Naive thymus-derived CD4-positive, alpha-beta T cell (primary cell): ENCODE measurements at regions not wholly inside any gene's neighbourhood (a gene's known extent, or its start where the extent isn't known, plus 50 kb on each side); places are given as distances from the start of the nearest gene placed in this dataset.
A peak's percentile ranks its signal among the peaks of the same experiment; 100 is the strongest.
"Not testable (repeated sequence)": the region's sequence is repeated elsewhere in the genome, so short reads cannot be mapped to it uniquely, and the experiment has no call there.

Source experiments
- ATAC-seq: fragments of 150-1000 bp; cut with Tn5 transposase; 2 replicates; pipeline ENCODE4 v1.10.0; 2021; ENCODE audit warnings: mild to moderate bottlenecking, moderate library complexity
- CTCF ChIA-PET: fragments of 350-600 bp; sonication (Branson Sonifier 250); formaldehyde crosslinking; loops from one replicate; lab custom pipeline; 2021; ENCODE audit warnings: antibody characterized with exemption; lab: Charles Lee
- POLR2A ChIA-PET: fragments of 350-600 bp; sonication (Branson Sonifier 250); formaldehyde crosslinking; loops from one replicate; lab custom pipeline; 2021; ENCODE audit warnings: antibody characterized with exemption, inconsistent platforms; lab: Charles Lee
- DNase-seq, 9 donors: peaks; one replicate each; pipeline versions ENCODE4 v3.0.0 to v3.0.0-alpha.2; 2020 to 2022; ENCODE audit warnings: mixed read lengths in 1 of 9
- H3K27ac ChIP-seq: one replicate; pipeline ENCODE4 v1.7.0; 2013; ENCODE audit warnings: mild to moderate bottlenecking, low read depth, low read length, moderate library complexity
- H3K27me3 ChIP-seq, 2 donors: one replicate each; pipeline ENCODE4 v1.7.0; 2013; ENCODE audit warnings: low read length in 2 of 2, mild to moderate bottlenecking in 2 of 2, moderate library complexity in 2 of 2; ENCODE audit not compliant: control insufficient read depth in 2 of 2, insufficient read depth in 2 of 2
- H3K36me3 ChIP-seq, 3 experiments: 1 replicate in 2 of 3; 2 replicates in 1 of 3; pipeline ENCODE4 v1.7.0; 2013; ENCODE audit warnings: low read length in 3 of 3, mild to moderate bottlenecking in 3 of 3, moderate library complexity in 1 of 3; ENCODE audit not compliant: insufficient read depth in 3 of 3, control insufficient read depth in 2 of 3
- H3K4me1 ChIP-seq, 2 donors: one replicate each; pipeline ENCODE4 v1.7.0; 2013; ENCODE audit warnings: low read length in 2 of 2, mild to moderate bottlenecking in 2 of 2, moderate library complexity in 1 of 2; ENCODE audit not compliant: control insufficient read depth in 2 of 2, insufficient read depth in 2 of 2
- H3K4me3 ChIP-seq: 2 replicates; pipeline ENCODE4 v1.7.0; 2013; ENCODE audit warnings: mild to moderate bottlenecking, low read length
- H3K9me3 ChIP-seq, 3 experiments: 1 replicate in 2 of 3; 2 replicates in 1 of 3; pipeline ENCODE4 v1.7.0; 2013; ENCODE audit warnings: low read length in 3 of 3; ENCODE audit not compliant: control insufficient read depth in 2 of 3
- H3K27ac Mint-ChIP-seq, 9 donors: one replicate each; pipeline ENCODE4 v1.8.0; 2020 to 2022; ENCODE audit warnings: mixed read lengths in 9 of 9, mild to moderate bottlenecking in 8 of 9, moderate library complexity in 5 of 9, inconsistent platforms in 2 of 9
- H3K27me3 Mint-ChIP-seq, 5 donors: one replicate each; pipeline ENCODE4 v1.8.0; 2021 to 2022; ENCODE audit warnings: mixed read lengths in 5 of 5, mild to moderate bottlenecking in 1 of 5
- H3K36me3 Mint-ChIP-seq, 5 donors: one replicate each; pipeline ENCODE4 v1.8.0; 2020 to 2022; ENCODE audit warnings: mixed read lengths in 5 of 5, mild to moderate bottlenecking in 3 of 5, inconsistent platforms in 1 of 5
- H3K4me1 Mint-ChIP-seq, 7 donors: one replicate each; pipeline ENCODE4 v1.8.0; 2020 to 2022; ENCODE audit warnings: mixed read lengths in 7 of 7, mild to moderate bottlenecking in 3 of 7, inconsistent platforms in 1 of 7
- H3K4me3 Mint-ChIP-seq, 10 donors: one replicate each; pipeline ENCODE4 v1.8.0; 2020 to 2022; ENCODE audit warnings: mild to moderate bottlenecking in 10 of 10, mixed read lengths in 10 of 10, moderate library complexity in 6 of 10, inconsistent platforms in 2 of 10
- H3K9me3 Mint-ChIP-seq, 11 donors: one replicate each; pipeline ENCODE4 v1.8.0; 2020 to 2022; ENCODE audit warnings: mixed read lengths in 11 of 11, mild to moderate bottlenecking in 4 of 11, inconsistent platforms in 1 of 11, moderate library complexity in 1 of 11
- intact Hi-C, 2 donors: fragments of 100-400 bp; cut with micrococcal nuclease; formaldehyde crosslinking; loops; one replicate each; pipeline ENCODE4 v1.15.1; 2023

DNA sequence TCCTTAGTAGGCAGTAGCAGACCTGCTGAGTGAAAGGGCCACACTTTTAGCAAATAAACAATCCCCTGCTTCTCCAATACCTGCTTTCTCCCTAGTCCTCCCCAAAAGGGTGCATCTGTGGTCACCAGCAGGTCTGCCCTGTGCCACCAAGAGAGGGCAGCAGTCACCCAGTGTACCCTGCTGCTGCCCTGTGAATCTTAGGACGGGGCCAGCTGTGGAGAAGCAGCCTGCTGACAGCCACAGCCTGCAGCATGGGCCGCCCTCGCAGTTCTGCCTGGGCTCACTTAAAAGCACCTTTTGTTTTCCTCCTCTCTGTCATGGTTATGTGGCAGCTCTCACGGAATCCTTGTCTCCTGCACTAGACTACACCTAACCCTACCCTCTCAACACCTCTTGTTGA is 85.4 kb upstream of the DRD5 start:
- CTCF ChIA-PET: interaction anchor here (0.5 kb wide), 1 partner anchor 104 kb away, joined by 3 read pairs; no protein-coding TSS in a partner anchor

GRCh38 chr4:9696561-9696960 is 84.9 kb upstream of the DRD5 start:
- H3K9me3 ChIP-seq, DNase-seq: not testable (repeated sequence)
- CTCF ChIA-PET: interaction anchor here (0.5 kb wide), 1 partner anchor 104 kb away, joined by 3 read pairs; no protein-coding TSS in a partner anchor

More for the DNA sequence above, 85.4 kb upstream of the DRD5 start:
- peaks cover 6 to 21% (median 18%) of the 10 kb centered on the region in 7 donors for H3K4me1 Mint-ChIP-seq
- H3K9me3 ChIP-seq, H3K4me3 ChIP-seq, H3K4me1 ChIP-seq, H3K36me3 Mint-ChIP-seq, H3K9me3 Mint-ChIP-seq, H3K36me3 ChIP-seq, H3K4me3 Mint-ChIP-seq, H3K27me3 ChIP-seq, POLR2A ChIA-PET, H3K27ac ChIP-seq, H3K27me3 Mint-ChIP-seq, ATAC-seq: not testable (repeated sequence)
- intact Hi-C loops: loop anchor here in 1 of 2 donors (10.0 kb wide), 1 partner anchor 1271 kb away; no protein-coding TSS in a partner anchor
- peak in 5 of 9 donors; percentile 12 to 33 (median 25) for DNase-seq
- H3K27ac Mint-ChIP-seq: peak overlapping the region in 1 of 9 donors; percentile 38

GRCh38 chr4:9702019-9702418 is 79.4 kb upstream of the DRD5 start:
- H3K27me3 Mint-ChIP-seq, H3K36me3 ChIP-seq, H3K4me1 ChIP-seq, CTCF ChIA-PET, H3K9me3 ChIP-seq, H3K27ac Mint-ChIP-seq, ATAC-seq, H3K27ac ChIP-seq, intact Hi-C loops, H3K4me3 Mint-ChIP-seq, DNase-seq, H3K36me3 Mint-ChIP-seq, H3K4me3 ChIP-seq, H3K27me3 ChIP-seq, H3K9me3 Mint-ChIP-seq, POLR2A ChIA-PET: not testable (repeated sequence)
- H3K4me1 Mint-ChIP-seq: peaks cover 9 to 21% (median 11%) of the 10 kb centered on the region in 7 donors

More at GRCh38 chr4:9696561-9696960, 84.9 kb upstream of the DRD5 start:
- H3K36me3 Mint-ChIP-seq, H3K4me3 ChIP-seq, POLR2A ChIA-PET, H3K27ac ChIP-seq, H3K4me1 ChIP-seq, H3K27me3 Mint-ChIP-seq, H3K27ac Mint-ChIP-seq, H3K9me3 Mint-ChIP-seq, ATAC-seq, H3K36me3 ChIP-seq, H3K4me3 Mint-ChIP-seq, H3K27me3 ChIP-seq: not testable (repeated sequence)
- intact Hi-C loops: loop anchor here in 1 of 2 donors (10.0 kb wide), 1 partner anchor 1272 kb away; no protein-coding TSS in a partner anchor
- H3K4me1 Mint-ChIP-seq: peaks cover 4 to 19% (median 16%) of the 10 kb centered on the region in 7 donors

GRCh38 chr4:9702696-9703095 is 78.7 kb upstream of the DRD5 start:
- H3K9me3 ChIP-seq, DNase-seq, H3K9me3 Mint-ChIP-seq, H3K27me3 ChIP-seq, ATAC-seq, CTCF ChIA-PET, H3K36me3 ChIP-seq, H3K4me1 ChIP-seq, H3K27me3 Mint-ChIP-seq, H3K4me3 ChIP-seq, POLR2A ChIA-PET, H3K27ac Mint-ChIP-seq, H3K36me3 Mint-ChIP-seq, H3K4me3 Mint-ChIP-seq, H3K27ac ChIP-seq: not testable (repeated sequence)
- H3K4me1 Mint-ChIP-seq: peaks cover 9 to 21% (median 11%) of the 10 kb centered on the region in 7 donors
- intact Hi-C loops: loop anchor here (1.0 kb wide), 2 partner anchors 11 to 317 kb away; no protein-coding TSS in a partner anchor

- Mint-ChIP-seq H3K27me3 (peaks cover 0 to 3% (median 0%) of the 10 kb centered on the region in 5 donors), H3K36me3 (no peaks in the 10 kb centered on the region), H3K4me3 (peak overlapping the region in 8 of 10 donors; percentile 6 to 75 (median 44)), H3K4me1 (peaks cover 9 to 21% (median 11%) of the 10 kb centered on the region in 7 donors), H3K27ac (peak overlapping the region in 6 of 9 donors; percentile 28 to 84 (median 80)), H3K9me3 (peaks cover 0 to 7% (median 0%) of the 10 kb centered on the region in 11 donors)
- intact Hi-C loops: loop anchor here (1.0 kb wide), 2 partner anchors 12 to 316 kb away; no protein-coding TSS in a partner anchor
- H3K27me3 ChIP-seq: no peaks in the 10 kb centered on the region
- no peak overlapping the region for H3K4me3 ChIP-seq
- DNase-seq (peak; percentile 54 to 80 (median 69)), ATAC-seq (peak; percentile 67)
- ChIA-PET CTCF (interaction anchor here (0.7 kb wide), 1 partner anchor 316 kb away, joined by 3 read pairs; no protein-coding TSS in a partner anchor), POLR2A (no interaction called here)
- no peak overlapping the region for H3K27ac ChIP-seq
- no peaks in the 10 kb centered on the region for H3K9me3 ChIP-seq
- H3K36me3 ChIP-seq: no peaks in the 10 kb centered on the region
- no peaks in the 10 kb centered on the region for H3K4me1 ChIP-seq
Observed at GRCh38 chr4:9703391-9703790, 78.0 kb upstream of the DRD5 start.

- H3K4me3 ChIP-seq, H3K36me3 Mint-ChIP-seq, H3K27me3 Mint-ChIP-seq, DNase-seq, H3K27me3 ChIP-seq, POLR2A ChIA-PET, H3K36me3 ChIP-seq, H3K4me1 ChIP-seq, intact Hi-C loops, H3K9me3 Mint-ChIP-seq, ATAC-seq, H3K9me3 ChIP-seq, H3K27ac ChIP-seq: not testable (repeated sequence)
- CTCF ChIA-PET: interaction anchor here (0.7 kb wide), 1 partner anchor 315 kb away, joined by 3 read pairs; no protein-coding TSS in a partner anchor
- Mint-ChIP-seq H3K4me1 (peaks cover 9 to 21% (median 11%) of the 10 kb centered on the region in 7 donors), H3K27ac (peak overlapping the region in 1 of 9 donors; percentile 28), H3K4me3 (peak overlapping the region in 3 of 10 donors; percentile 15 to 32 (median 27))
Observed at GRCh38 chr4:9704126-9704525, 77.3 kb upstream of the DRD5 start.
